HepG2 (cell line): ENCODE measurements at regions not wholly inside any gene's neighbourhood (a gene's known extent, or its start where the extent isn't known, plus 50 kb on each side); places are given as distances from the start of the nearest gene placed in this dataset.

Experiments used
- ATAC-seq: fragments of 200-7000 bp; cut with Tn5 transposase; 3 replicates; pipeline ENCODE4 v1.9.1; 2020; ENCODE audit warnings: mild to moderate bottlenecking, moderate library complexity
- BruUV-seq: library from RNA; stranded (reverse); fragments of 400-500 nt; replicated peaks from 2 replicates; lab custom pipeline; 2021; lab: Mats Ljungman, UMichigan
- CTCF ChIA-PET: fragments of 300-600 bp; formaldehyde crosslinking; extraction: SDS; loops from one replicate; lab custom pipeline; 2021; ENCODE audit warnings: low total read pairs, inconsistent platforms, low intra/inter-chr PET ratio; lab: Yijun Ruan, JAX
- POLR2A ChIA-PET: fragments of 350-600 bp; sonication (Branson Sonifier 250); formaldehyde crosslinking; loops from one replicate; lab custom pipeline; 2020; ENCODE audit warnings: antibody characterized with exemption, inconsistent platforms; lab: Yijun Ruan, JAX
- DNase-seq: peaks from one replicate; pipeline ENCODE4 v3.0.0-alpha.2; 2015; ENCODE audit warnings: low spot score
- FAIRE-seq: peaks from 3 replicates; lab custom pipeline; 2011; peaks lifted over from hg19 to GRCh38; lab: Jason Lieb, UNC
- H2AFZ ChIP-seq: one replicate; pipeline ENCODE4 v1.6.1; 2011; ENCODE audit warnings: low read length, inconsistent platforms
- H3K27ac ChIP-seq: fragments of 300-600 bp; 3 replicates; pipeline ENCODE4 v1.8.0; 2011; ENCODE audit warnings: mixed run types, mild to moderate bottlenecking, mixed read lengths, low read length, inconsistent platforms; ENCODE audit not compliant: insufficient read depth; ENCODE audit errors: extremely low read length
- H3K27me3 ChIP-seq, 2 experiments: fragments of 200-600 bp in 1 of 2; 2 replicates in 1 of 2; 3 replicates in 1 of 2; pipeline versions ENCODE4 v1.6.0 to v1.8.0; 2011; ENCODE audit warnings: low read length in 2 of 2, mild to moderate bottlenecking in 2 of 2, moderate library complexity in 2 of 2, inconsistent platforms in 1 of 2; ENCODE audit not compliant: insufficient read depth in 2 of 2, control insufficient read depth in 1 of 2
- H3K36me3 ChIP-seq, 2 experiments: fragments of 200-600 bp in 1 of 2; replicated peaks in 1 of 2; 2 replicates in 1 of 2; 3 replicates in 1 of 2; pipeline versions ENCODE4 v1.5.1 to v1.8.0; 2011; ENCODE audit warnings: low read length in 2 of 2, inconsistent platforms in 1 of 2; ENCODE audit not compliant: insufficient read depth in 2 of 2, control insufficient read depth in 1 of 2
- H3K4me1 ChIP-seq: 2 replicates; pipeline ENCODE4 v1.5.1; 2012; ENCODE audit warnings: low read length, inconsistent platforms; ENCODE audit not compliant: insufficient read depth
- H3K4me2 ChIP-seq: 2 replicates; pipeline ENCODE4 v1.6.0; 2011; ENCODE audit warnings: low read depth, low read length, inconsistent platforms
- H3K4me3 ChIP-seq, 3 experiments: fragments of 200-600 bp in 1 of 3; sonication (generic), shearing (Covaris generic) in 1 of 3; replicated peaks in 1 of 3; 2 replicates each; pipeline ENCODE4 v1.5.1; 2011 to 2016; ENCODE audit warnings: low read length in 3 of 3, inconsistent platforms in 2 of 3, low read depth in 2 of 3, mild to moderate bottlenecking in 2 of 3, control low read depth in 1 of 3, mixed read lengths in 1 of 3; ENCODE audit not compliant: insufficient read depth in 1 of 3
- H3K79me2 ChIP-seq: one replicate; pipeline ENCODE4 v1.6.1; 2011; ENCODE audit warnings: low read length, inconsistent platforms; ENCODE audit not compliant: insufficient read depth
- H3K9ac ChIP-seq: 2 replicates; pipeline ENCODE4 v1.6.0; 2011; ENCODE audit warnings: mild to moderate bottlenecking, low read depth, low read length, inconsistent platforms; ENCODE audit not compliant: insufficient read depth
- H3K9me3 ChIP-seq: 2 replicates; pipeline ENCODE4 v1.5.1; 2012; ENCODE audit warnings: mild to moderate bottlenecking, low read length
- H4K20me1 ChIP-seq: 2 replicates; pipeline ENCODE4 v1.6.0; 2011; ENCODE audit warnings: inconsistent platforms, mild to moderate bottlenecking, low read length, moderate library complexity; ENCODE audit not compliant: insufficient read depth
- JUNB ChIP-seq: sonication (generic); formaldehyde crosslinking; IDR thresholded peaks from 2 replicates; pipeline ENCODE4 v1.8.0; 2022; ENCODE audit warnings: missing genetic modification reagents, mild to moderate bottlenecking, borderline replicate concordance
- KLF12 ChIP-seq: sonication (generic); formaldehyde crosslinking; IDR thresholded peaks from 2 replicates; pipeline ENCODE4 v1.4.0; 2020; ENCODE audit warnings: missing genetic modification reagents, borderline replicate concordance
- MIER3 ChIP-seq: IDR thresholded peaks from 2 replicates; pipeline ENCODE4 v1.6.1; 2016; ENCODE audit warnings: missing compliant biosample characterization, borderline replicate concordance
- SRF ChIP-seq: IDR thresholded peaks from 2 replicates; pipeline ENCODE4 v1.6.1; 2011; ENCODE audit warnings: mild to moderate bottlenecking, low read depth, low read length, moderate library complexity
- ZNF362 ChIP-seq: sonication (generic); formaldehyde crosslinking; IDR thresholded peaks from 2 replicates; pipeline ENCODE4 v1.4.0; 2020; ENCODE audit warnings: missing genetic modification reagents, mild to moderate bottlenecking, borderline replicate concordance
- ZSCAN5A ChIP-seq: sonication (generic); formaldehyde crosslinking; IDR thresholded peaks from 2 replicates; pipeline ENCODE4 v1.8.0; 2022; ENCODE audit warnings: mild to moderate bottlenecking, missing genetic modification reagents, borderline replicate concordance
- WGBS: methylation state at CpG from one replicate; pipeline ENCODE4 v1.1.6; 2017; ENCODE audit warnings: low lambda C conversion rate; 5-methylcytosine and 5-hydroxymethylcytosine counted together
- in situ Hi-C: cut with HindIII; loops from 2 replicates; pipeline ENCODE4 v1.10.0; 2017; ENCODE audit warnings: low pct_unique_long_range_greater_than_20kb; ENCODE audit not compliant: extremely low pct_ligation_motif_present
- intact Hi-C: fragments of 100-400 bp; cut with micrococcal nuclease; formaldehyde crosslinking; loops from one replicate; pipeline ENCODE4 v1.10.0; 2022; ENCODE audit not compliant: unreplicated experiment

- ATAC-seq (no peak), DNase-seq (no peak), FAIRE-seq (no peak)
- H3K27me3 ChIP-seq = 0 out of 5 replicates have a peak, but pooled peaks cover 0 to 3% of the 10 kb centered on the region in 2 experiments
- H3K9me3 ChIP-seq = no peaks in the 10 kb centered on the region
- no TSS peak for BruUV-seq
- no peak for TF ChIP-seq KLF12 (CRISPR knock-in tag)
- H3K36me3 ChIP-seq = no peaks in the 10 kb centered on the region
- no peak overlapping the region for H3K27ac ChIP-seq
- no peak overlapping the region for H3K4me3 ChIP-seq
- WGBS = 14% methylated on average over 1 of the region's 1 CpG
- no peak overlapping the region for H2AFZ ChIP-seq
- H3K9ac ChIP-seq = no peak overlapping the region
- H3K79me2 ChIP-seq = no peaks in the 10 kb centered on the region
- intact Hi-C loops = no loop called here
- POLR2A ChIA-PET = no interaction called here
- no peaks in the 10 kb centered on the region for H4K20me1 ChIP-seq
- H3K4me2 ChIP-seq = no peak overlapping the region
- no peaks in the 10 kb centered on the region for H3K4me1 ChIP-seq
- in situ Hi-C loops = no loop called here
- CTCF ChIA-PET = no interaction called here
Measured at GRCh38 chr2:37456479-37456878, 112.0 kb downstream of the QPCT start.

GRCh38 chr2:37457401-37457901, 113.0 kb downstream of the QPCT start:
- no peak for TF ChIP-seq ZSCAN5A (CRISPR knock-in tag)
- no peak for TF ChIP-seq JUNB (CRISPR knock-in tag)
- no peak for TF ChIP-seq SRF
- TF ChIP-seq ZNF362 (CRISPR knock-in tag) = no peak
- no peak for TF ChIP-seq MIER3 (CRISPR knock-in tag)
- 0 out of 5 replicates have a peak, but pooled peaks cover 0 to 3% of the 10 kb centered on the region in 2 experiments for H3K27me3 ChIP-seq
- H4K20me1 ChIP-seq = no peaks in the 10 kb centered on the region
- no peak overlapping the region for H3K9ac ChIP-seq
- no peaks in the 10 kb centered on the region for H3K9me3 ChIP-seq
- POLR2A ChIA-PET = no interaction called here
- no peaks in the 10 kb centered on the region for H3K79me2 ChIP-seq
- in situ Hi-C loops = no loop called here
- DNase-seq (no peak), ATAC-seq (no peak), FAIRE-seq (no peak)
- CTCF ChIA-PET = no interaction called here
- WGBS = 34% methylated on average over 9 of the region's 9 CpGs
- no peaks in the 10 kb centered on the region for H3K36me3 ChIP-seq
- no peaks in the 10 kb centered on the region for H3K4me1 ChIP-seq
- intact Hi-C loops = no loop called here
- no TSS peak for BruUV-seq
- H3K27ac ChIP-seq = no peak overlapping the region
- H3K4me3 ChIP-seq = no peak overlapping the region
- no peak overlapping the region for H3K4me2 ChIP-seq
- H2AFZ ChIP-seq = no peak overlapping the region
